Endothelial cell of umbilical vein (primary cell): ENCODE measurements at regions not wholly inside any gene's neighbourhood (a gene's known extent, or its start where the extent isn't known, plus 50 kb on each side); places are given as distances from the start of the nearest gene placed in this dataset.
A peak's percentile ranks its signal among the peaks of the same experiment; 100 is the strongest.

Source experiments
- BruUV-seq: library from RNA; stranded (reverse); fragments of 400-500 nt; replicated peaks from 2 replicates; lab custom pipeline; 2021; lab: Mats Ljungman, UMichigan
- CTCF ChIA-PET: fragments of 300-600, 350-600 bp; sonication (Branson Sonifier 250); formaldehyde crosslinking; loops from one replicate; lab custom pipeline; 2021; ENCODE audit warnings: antibody characterized with exemption, inconsistent platforms; lab: Charles Lee
- POLR2A ChIA-PET: fragments of 300-600, 350-600 bp; sonication (Branson Sonifier 250); formaldehyde crosslinking; loops from one replicate; lab custom pipeline; 2021; ENCODE audit warnings: antibody characterized with exemption, inconsistent platforms; lab: Charles Lee
- DNase-seq: peaks from one replicate; pipeline ENCODE4 v3.0.0-alpha.2; 2011; ENCODE audit warnings: low read depth, low spot score
- FAIRE-seq: peaks from 2 replicates; lab custom pipeline; 2011; peaks lifted over from hg19 to GRCh38; lab: Jason Lieb, UNC
- H2AFZ ChIP-seq: 2 replicates; pipeline ENCODE4 v1.6.0; 2012; ENCODE audit warnings: low read depth, low read length, control low read depth, inconsistent platforms
- H3K27ac ChIP-seq: 2 replicates; pipeline ENCODE4 v1.5.1; 2011; ENCODE audit warnings: low read depth, mild to moderate bottlenecking, control low read depth, low read length, moderate library complexity; ENCODE audit not compliant: insufficient read depth
- H3K27me3 ChIP-seq, 2 experiments: 2 replicates each; pipeline versions ENCODE4 v1.6.0 to v1.6.1; 2011; ENCODE audit warnings: low read length in 2 of 2, mixed read lengths in 1 of 2; ENCODE audit not compliant: control insufficient read depth in 2 of 2, insufficient read depth in 2 of 2
- H3K36me3 ChIP-seq, 2 experiments: 2 replicates in 1 of 2; 3 replicates in 1 of 2; pipeline ENCODE4 v1.5.1; 2011; ENCODE audit warnings: low read length in 2 of 2, mild to moderate bottlenecking in 1 of 2, moderate library complexity in 1 of 2; ENCODE audit not compliant: control insufficient read depth in 2 of 2, insufficient read depth in 2 of 2; ENCODE audit errors: extremely low read depth in 1 of 2
- H3K4me1 ChIP-seq: 3 replicates; pipeline ENCODE4 v1.5.1; 2011; ENCODE audit warnings: mild to moderate bottlenecking, low read length; ENCODE audit not compliant: control insufficient read depth, insufficient read depth; ENCODE audit errors: extremely low read depth
- H3K4me2 ChIP-seq: 2 replicates; pipeline ENCODE4 v1.6.1; 2011; ENCODE audit warnings: low read length, control low read depth, mixed read lengths; ENCODE audit not compliant: insufficient read depth
- H3K4me3 ChIP-seq, 3 experiments: fragments of 200-600 bp in 1 of 3; sonication (generic), shearing (Covaris generic) in 1 of 3; replicated peaks in 1 of 3; 2 replicates each; pipeline ENCODE4 v1.5.1; 2011 to 2016; ENCODE audit warnings: control low read depth in 3 of 3, low read length in 3 of 3, mild to moderate bottlenecking in 2 of 3, inconsistent platforms in 1 of 3, low read depth in 1 of 3, moderate library complexity in 1 of 3; ENCODE audit not compliant: insufficient read depth in 1 of 3
- H3K79me2 ChIP-seq: 2 replicates; pipeline ENCODE4 v1.6.0; 2012; ENCODE audit warnings: low read length, inconsistent platforms; ENCODE audit not compliant: control insufficient read depth, insufficient read depth
- H3K9ac ChIP-seq: replicated peaks from 2 replicates; pipeline ENCODE3; 2011; ENCODE audit warnings: low read length, control low read depth; ENCODE audit not compliant: insufficient read depth; ENCODE audit errors: extremely low read depth
- H3K9me1 ChIP-seq: replicated peaks from 3 replicates; pipeline ENCODE4 v1.6.0; 2011; ENCODE audit warnings: mild to moderate bottlenecking, low read length; ENCODE audit not compliant: control insufficient read depth, insufficient read depth; ENCODE audit errors: extremely low read depth
- H3K9me3 ChIP-seq: replicated peaks from 2 replicates; pipeline ENCODE4 v1.5.1; 2012; ENCODE audit warnings: low read length, inconsistent platforms; ENCODE audit not compliant: control insufficient read depth, insufficient read depth
- H4K20me1 ChIP-seq: replicated peaks from 2 replicates; pipeline ENCODE3; 2011; ENCODE audit warnings: mild to moderate bottlenecking, low read length; ENCODE audit not compliant: control insufficient read depth, insufficient read depth; ENCODE audit errors: extremely low read depth
- CTCF ChIP-seq, 2 donors: IDR thresholded peaks; 1 replicate in 1 of 2; 2 replicates in 1 of 2; pipeline ENCODE4 v1.5.1; 2011; ENCODE audit warnings: low read length in 2 of 2, mild to moderate bottlenecking in 2 of 2, moderate library complexity in 2 of 2, control low read depth in 1 of 2, inconsistent platforms in 1 of 2, low read depth in 1 of 2; ENCODE audit not compliant: insufficient read depth in 1 of 2; ENCODE audit errors: extremely low read depth in 1 of 2
- GATA2 ChIP-seq: IDR thresholded peaks from 2 replicates; pipeline ENCODE4 v1.7.0; 2011; ENCODE audit warnings: low read depth, mild to moderate bottlenecking, moderate library complexity, mixed read lengths, low read length; ENCODE audit not compliant: insufficient read length, insufficient read depth
- MAX ChIP-seq: IDR thresholded peaks from 2 replicates; pipeline ENCODE4 v1.6.1; 2011; ENCODE audit not compliant: insufficient read depth, insufficient read length
- MYC ChIP-seq: IDR thresholded peaks from one replicate; pipeline ENCODE4 v1.6.1; 2011; ENCODE audit warnings: mild to moderate bottlenecking, low read depth, low read length
- POLR2A ChIP-seq: IDR thresholded peaks from 2 replicates; pipeline ENCODE4 v1.6.1; 2012; ENCODE audit warnings: low read depth, mild to moderate bottlenecking, control low read depth, low read length
- dilution Hi-C: fragments of 300-500 bp; cut with MboI; formaldehyde crosslinking; loops from one replicate; pipeline ENCODE4 v1.15.0; 2019; ENCODE audit warnings: low sequenced_read_pairs; ENCODE audit not compliant: extremely low pct_ligation_motif_present
- intact Hi-C: fragments of 100-400 bp; cut with micrococcal nuclease; formaldehyde crosslinking; loops from one replicate; pipeline ENCODE4 v1.10.0; 2022

- BruUV-seq = no TSS peak
- no peak overlapping the region for H3K4me2 ChIP-seq
- no peaks in the 10 kb centered on the region for H3K36me3 ChIP-seq
- H2AFZ ChIP-seq = no peak overlapping the region
- H3K79me2 ChIP-seq = peaks cover 63% of the 10 kb centered on the region
- no peaks in the 10 kb centered on the region for H3K27me3 ChIP-seq
- H3K9ac ChIP-seq = no peak overlapping the region
- intact Hi-C loops = no loop called here
- CTCF ChIA-PET = interaction anchor here (0.7 to 2.4 kb wide), 10 partner anchors 11 to 184 kb away, joined by 3 to 10 read pairs (median 3); no protein-coding TSS in a partner anchor
- TF ChIP-seq POLR2A (no peak), GATA2 (no peak), MAX (no peak), CTCF (IDR thresholded peaks at IDR 0.05; ENCODE audit: extremely low read depth in 1 of 2, insufficient read depth in 1 of 2, low read depth in 1 of 2, low read length in 2 of 2) (no peak), MYC (no peak)
- no peak for FAIRE-seq
- no peaks in the 10 kb centered on the region for H3K9me1 ChIP-seq
- no peaks in the 10 kb centered on the region for H3K9me3 ChIP-seq
- H3K27ac ChIP-seq = peak overlapping the region; percentile 20
- H3K4me3 ChIP-seq = no peak overlapping the region
- dilution Hi-C loops = no loop called here
- DNase-seq = peak; percentile 17
- H4K20me1 ChIP-seq = peaks cover 13% of the 10 kb centered on the region
- H3K4me1 ChIP-seq = peaks cover 29% of the 10 kb centered on the region
- POLR2A ChIA-PET = interaction anchor here (1.5 kb wide), 1 partner anchor 11 kb away, joined by 3 read pairs; no protein-coding TSS in a partner anchor
Observed at GRCh38 chr1:201608635-201609395, 69.9 kb downstream of the NAV1 start.
